ENCODE measurements at regions not wholly inside any gene's neighbourhood (a gene's known extent, or its start where the extent isn't known, plus 50 kb on each side); places are given as distances from the start of the nearest gene placed in this dataset.

GRCh38 chr20:59518881-59519706 lies 85.2 kb upstream of the PHACTR3 start:
- no peak overlapping the region for H3K9ac ChIP-seq (ENCODE audit: low read length)
- no peaks in the 10 kb centered on the region for H3K4me1 ChIP-seq (ENCODE audit: control insufficient read depth, insufficient read depth, low read length)
- no peaks in the 10 kb centered on the region for H3K36me3 ChIP-seq (ENCODE audit: control insufficient read depth, insufficient read depth, low read length)
- H3K9me3 ChIP-seq (ENCODE audit: control insufficient read depth, low read length): no peaks in the 10 kb centered on the region
- H3K27me3 ChIP-seq (ENCODE audit: control insufficient read depth, insufficient read depth, low read length): peaks cover 25% of the 10 kb centered on the region
- no peak overlapping the region for H3K4me3 ChIP-seq (ENCODE audit: low read length)

GRCh38 chr20:59519707-59520014 lies 84.7 kb upstream of the PHACTR3 start:
- Histone ChIP-seq H3K36me3 (ENCODE audit: control insufficient read depth, insufficient read depth, low read length) (no peaks in the 10 kb centered on the region), H3K4me1 (ENCODE audit: control insufficient read depth, insufficient read depth, low read length) (no peaks in the 10 kb centered on the region), H3K27me3 (ENCODE audit: control insufficient read depth, insufficient read depth, low read length) (peaks cover 21% of the 10 kb centered on the region), H3K4me3 (ENCODE audit: low read length) (no peak overlapping the region), H3K9ac (ENCODE audit: low read length) (no peak overlapping the region), H3K9me3 (ENCODE audit: control insufficient read depth, low read length) (no peaks in the 10 kb centered on the region)

- Histone ChIP-seq H3K36me3 (ENCODE audit: control insufficient read depth, insufficient read depth, low read length) (no peaks in the 10 kb centered on the region), H3K9me3 (ENCODE audit: control insufficient read depth, low read length) (no peaks in the 10 kb centered on the region), H3K27me3 (ENCODE audit: control insufficient read depth, insufficient read depth, low read length) (peaks cover 14% of the 10 kb centered on the region), H3K4me3 (ENCODE audit: low read length) (no peak overlapping the region), H3K4me1 (ENCODE audit: control insufficient read depth, insufficient read depth, low read length) (no peaks in the 10 kb centered on the region), H3K9ac (ENCODE audit: low read length) (no peak overlapping the region)
Observed at GRCh38 chr20:59520814-59521213, 83.5 kb upstream of the PHACTR3 start.

- no peaks in the 10 kb centered on the region for H3K4me1 ChIP-seq (ENCODE audit: control insufficient read depth, insufficient read depth, low read length)
- H3K9me3 ChIP-seq (ENCODE audit: control insufficient read depth, low read length): no peaks in the 10 kb centered on the region
- no peaks in the 10 kb centered on the region for H3K36me3 ChIP-seq (ENCODE audit: control insufficient read depth, insufficient read depth, low read length)
- H3K27me3 ChIP-seq (ENCODE audit: control insufficient read depth, insufficient read depth, low read length): peaks cover 30% of the 10 kb centered on the region
- no peak overlapping the region for H3K9ac ChIP-seq (ENCODE audit: low read length)
- H3K4me3 ChIP-seq (ENCODE audit: low read length): no peak overlapping the region
Observed at GRCh38 chr20:59525500-59526241, 78.7 kb upstream of the PHACTR3 start.

- no peaks in the 10 kb centered on the region for H3K4me1 ChIP-seq (ENCODE audit: control insufficient read depth, insufficient read depth, low read length)
- no peak overlapping the region for H3K9ac ChIP-seq (ENCODE audit: low read length)
- H3K27me3 ChIP-seq (ENCODE audit: control insufficient read depth, insufficient read depth, low read length): peaks cover 30% of the 10 kb centered on the region
- no peaks in the 10 kb centered on the region for H3K36me3 ChIP-seq (ENCODE audit: control insufficient read depth, insufficient read depth, low read length)
- H3K4me3 ChIP-seq (ENCODE audit: low read length): no peak overlapping the region
- no peaks in the 10 kb centered on the region for H3K9me3 ChIP-seq (ENCODE audit: control insufficient read depth, low read length)
Observed at GRCh38 chr20:59526242-59527225, 77.8 kb upstream of the PHACTR3 start.

GRCh38 chr20:59530782-59531181 lies 73.6 kb upstream of the PHACTR3 start:
- no peak overlapping the region for H3K9ac ChIP-seq (ENCODE audit: low read length)
- H3K27me3 ChIP-seq (ENCODE audit: control insufficient read depth, insufficient read depth, low read length): peaks cover 25% of the 10 kb centered on the region
- no peaks in the 10 kb centered on the region for H3K36me3 ChIP-seq (ENCODE audit: control insufficient read depth, insufficient read depth, low read length)
- no peaks in the 10 kb centered on the region for H3K4me1 ChIP-seq (ENCODE audit: control insufficient read depth, insufficient read depth, low read length)
- H3K4me3 ChIP-seq (ENCODE audit: low read length): no peak overlapping the region
- no peaks in the 10 kb centered on the region for H3K9me3 ChIP-seq (ENCODE audit: control insufficient read depth, low read length)

GRCh38 chr20:59537991-59538390 lies 66.3 kb upstream of the PHACTR3 start:
- Histone ChIP-seq H3K4me3 (ENCODE audit: low read length) (no peak overlapping the region), H3K27me3 (ENCODE audit: control insufficient read depth, insufficient read depth, low read length) (no peaks in the 10 kb centered on the region), H3K9me3 (ENCODE audit: control insufficient read depth, low read length) (no peaks in the 10 kb centered on the region), H3K36me3 (ENCODE audit: control insufficient read depth, insufficient read depth, low read length) (no peaks in the 10 kb centered on the region), H3K4me1 (ENCODE audit: control insufficient read depth, insufficient read depth, low read length) (no peaks in the 10 kb centered on the region), H3K9ac (ENCODE audit: low read length) (no peak overlapping the region)

- no peaks in the 10 kb centered on the region for H3K9me3 ChIP-seq (ENCODE audit: control insufficient read depth, low read length)
- H3K9ac ChIP-seq (ENCODE audit: low read length): no peak overlapping the region
- H3K4me1 ChIP-seq (ENCODE audit: control insufficient read depth, insufficient read depth, low read length): no peaks in the 10 kb centered on the region
- H3K27me3 ChIP-seq (ENCODE audit: control insufficient read depth, insufficient read depth, low read length): no peaks in the 10 kb centered on the region
- H3K36me3 ChIP-seq (ENCODE audit: control insufficient read depth, insufficient read depth, low read length): no peaks in the 10 kb centered on the region
- no peak overlapping the region for H3K4me3 ChIP-seq (ENCODE audit: low read length)
Observed at GRCh38 chr20:59547596-59547995, 56.7 kb upstream of the PHACTR3 start.
